ENCODE measurements at regions not wholly inside any gene's neighbourhood (a gene's known extent, or its start where the extent isn't known, plus 50 kb on each side); places are given as distances from the start of the nearest gene placed in this dataset.

DNA sequence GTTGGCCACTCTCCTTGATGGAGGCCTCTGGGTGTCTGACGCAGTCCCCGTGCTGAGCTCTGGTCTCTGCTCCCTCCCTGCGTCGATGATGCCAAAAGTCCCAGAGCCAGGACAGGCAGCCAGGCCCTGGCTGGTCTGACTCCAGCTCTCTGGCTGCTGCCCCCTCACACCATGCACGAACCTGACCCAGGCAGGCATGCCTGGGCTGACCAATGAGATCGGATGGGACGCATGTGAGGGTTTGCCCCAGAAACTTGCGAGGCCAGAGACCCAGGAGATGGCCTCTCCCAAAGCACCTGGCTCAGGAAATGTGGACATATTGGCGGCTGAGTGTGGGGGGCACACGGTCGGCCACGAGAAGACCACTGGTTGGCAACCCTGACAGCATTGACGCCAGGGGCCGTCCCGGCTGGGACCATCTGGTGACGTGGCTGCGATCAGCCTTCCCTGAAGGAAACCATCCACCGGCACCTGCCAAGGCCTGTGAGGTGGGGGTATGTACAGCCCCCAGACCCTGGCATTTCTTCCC is 51.2 kb upstream of the FRMD1 start:
- Histone ChIP-seq H3K36me3 (ENCODE audit: control insufficient read depth, insufficient read depth, low read length) (no peaks in the 10 kb centered on the region), H3K9me3 (no peaks in the 10 kb centered on the region), H3K4me1 (peaks cover 37% of the 10 kb centered on the region), H3K27me3 (replicated peaks; ENCODE audit: control insufficient read depth, insufficient read depth, low read length) (no peaks in the 10 kb centered on the region), H3K4me3 (ENCODE audit: low read depth, low read length) (no peak overlapping the region)
- peaks cover 18% of the 10 kb centered on the region for H3K4me1 Mint-ChIP-seq (ENCODE audit: low read depth, unreplicated experiment)
- intact Hi-C loops (cut with micrococcal nuclease; ENCODE audit: unreplicated experiment) = loop anchor here (2.0 to 5.0 kb wide), 2 partner anchors 41 to 223 kb away; no protein-coding TSS in a partner anchor
- TF ChIP-seq, protein P1, sequence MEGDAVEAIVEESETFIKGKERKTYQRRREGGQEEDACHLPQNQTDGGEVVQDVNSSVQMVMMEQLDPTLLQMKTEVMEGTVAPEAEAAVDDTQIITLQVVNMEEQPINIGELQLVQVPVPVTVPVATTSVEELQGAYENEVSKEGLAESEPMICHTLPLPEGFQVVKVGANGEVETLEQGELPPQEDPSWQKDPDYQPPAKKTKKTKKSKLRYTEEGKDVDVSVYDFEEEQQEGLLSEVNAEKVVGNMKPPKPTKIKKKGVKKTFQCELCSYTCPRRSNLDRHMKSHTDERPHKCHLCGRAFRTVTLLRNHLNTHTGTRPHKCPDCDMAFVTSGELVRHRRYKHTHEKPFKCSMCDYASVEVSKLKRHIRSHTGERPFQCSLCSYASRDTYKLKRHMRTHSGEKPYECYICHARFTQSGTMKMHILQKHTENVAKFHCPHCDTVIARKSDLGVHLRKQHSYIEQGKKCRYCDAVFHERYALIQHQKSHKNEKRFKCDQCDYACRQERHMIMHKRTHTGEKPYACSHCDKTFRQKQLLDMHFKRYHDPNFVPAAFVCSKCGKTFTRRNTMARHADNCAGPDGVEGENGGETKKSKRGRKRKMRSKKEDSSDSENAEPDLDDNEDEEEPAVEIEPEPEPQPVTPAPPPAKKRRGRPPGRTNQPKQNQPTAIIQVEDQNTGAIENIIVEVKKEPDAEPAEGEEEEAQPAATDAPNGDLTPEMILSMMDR (IDR thresholded peaks at IDR 0.05; ENCODE audit: insufficient read depth in 1 of 2, low read depth in 1 of 2, low read length in 1 of 2, severe bottlenecking in 1 of 2, unreplicated experiment in 1 of 2) = no peak
- DNase-seq = no peak
- peak overlapping the region; percentile 75 for H3K27ac Mint-ChIP-seq (ENCODE audit: unreplicated experiment)
- H3K27me3 Mint-ChIP-seq (ENCODE audit: insufficient read depth, unreplicated experiment) = no peaks in the 10 kb centered on the region
- ChIA-PET CTCF (interaction anchor here (3.2 kb wide), 1 partner anchor 69 kb away, joined by 20 read pairs; no protein-coding TSS in a partner anchor), POLR2A (no interaction called here)
- H3K36me3 Mint-ChIP-seq (ENCODE audit: insufficient read depth, unreplicated experiment) = no peaks in the 10 kb centered on the region
- BruUV-seq (replicated peaks) = no TSS peak
- H3K9me3 Mint-ChIP-seq (ENCODE audit: unreplicated experiment) = no peaks in the 10 kb centered on the region
- no peak overlapping the region for H3K4me3 Mint-ChIP-seq (ENCODE audit: unreplicated experiment)

DNA sequence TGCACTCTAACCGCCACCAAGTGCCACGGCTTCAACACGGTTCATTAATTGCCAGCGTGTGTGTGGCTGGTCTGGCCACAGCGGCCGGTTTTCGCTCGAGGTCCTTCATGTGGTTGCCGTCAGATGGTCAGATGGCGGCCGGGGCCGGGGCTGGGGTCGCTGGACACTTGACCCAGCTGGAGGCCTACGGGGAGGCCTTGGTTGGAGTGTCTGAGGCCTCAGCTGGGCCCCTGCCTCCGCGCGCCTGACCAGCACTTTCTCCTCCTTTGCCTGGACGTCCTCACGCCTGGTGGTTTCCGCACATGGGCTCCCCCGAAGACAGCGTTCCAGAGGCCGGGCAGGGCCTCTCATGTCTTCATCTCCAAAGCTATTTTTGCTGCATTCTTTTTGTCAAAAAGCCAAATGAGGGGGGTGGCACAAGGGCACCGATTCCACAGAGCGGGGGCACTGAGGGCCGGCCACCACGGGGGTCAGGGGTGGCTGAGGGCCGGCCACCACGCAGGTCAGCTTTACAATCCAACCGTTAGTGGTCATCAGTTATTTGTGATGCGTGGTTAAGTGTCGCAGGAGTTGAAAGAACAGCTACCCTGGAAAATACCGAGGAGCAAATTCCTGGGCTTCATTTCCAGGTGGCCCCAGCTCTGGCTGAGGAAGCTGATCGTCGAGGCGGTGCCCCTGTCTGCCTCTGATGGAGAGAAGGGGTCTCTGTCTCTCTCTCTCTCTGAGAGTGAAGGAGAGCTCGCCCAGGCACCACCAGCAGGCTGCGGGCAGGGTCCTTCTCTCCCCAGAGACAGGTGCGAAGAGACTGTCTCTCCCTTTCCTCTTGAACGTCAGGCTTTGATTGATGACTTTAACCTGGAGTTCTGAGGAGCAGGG is 50.5 kb upstream of the FRMD1 start:
- no peak for DNase-seq
- peak overlapping the region; percentile 75 for H3K27ac Mint-ChIP-seq (ENCODE audit: unreplicated experiment)
- no peaks in the 10 kb centered on the region for H3K27me3 Mint-ChIP-seq (ENCODE audit: insufficient read depth, unreplicated experiment)
- H3K27me3 ChIP-seq (replicated peaks; ENCODE audit: control insufficient read depth, insufficient read depth, low read length) = no peaks in the 10 kb centered on the region
- intact Hi-C loops (cut with micrococcal nuclease; ENCODE audit: unreplicated experiment) = loop anchor here (2.0 to 5.0 kb wide), 2 partner anchors 41 to 222 kb away; no protein-coding TSS in a partner anchor
- peaks cover 18% of the 10 kb centered on the region for H3K4me1 Mint-ChIP-seq (ENCODE audit: low read depth, unreplicated experiment)
- H3K4me3 ChIP-seq (ENCODE audit: low read depth, low read length) = no peak overlapping the region
- BruUV-seq (replicated peaks) = no TSS peak
- H3K9me3 ChIP-seq = no peaks in the 10 kb centered on the region
- peaks cover 37% of the 10 kb centered on the region for H3K4me1 ChIP-seq
- H3K9me3 Mint-ChIP-seq (ENCODE audit: unreplicated experiment) = no peaks in the 10 kb centered on the region
- no peaks in the 10 kb centered on the region for H3K36me3 Mint-ChIP-seq (ENCODE audit: insufficient read depth, unreplicated experiment)
- ChIA-PET POLR2A (no interaction called here), CTCF (interaction anchor here (0.6 kb wide), 1 partner anchor 223 kb away, joined by 4 read pairs; no protein-coding TSS in a partner anchor)
- H3K4me3 Mint-ChIP-seq (ENCODE audit: unreplicated experiment) = no peak overlapping the region
- no peaks in the 10 kb centered on the region for H3K36me3 ChIP-seq (ENCODE audit: control insufficient read depth, insufficient read depth, low read length)
- TF ChIP-seq, protein P1 (IDR thresholded peaks at IDR 0.05; ENCODE audit: insufficient read depth in 1 of 2, low read depth in 1 of 2, low read length in 1 of 2, severe bottlenecking in 1 of 2, unreplicated experiment in 1 of 2) = no peak

DNA sequence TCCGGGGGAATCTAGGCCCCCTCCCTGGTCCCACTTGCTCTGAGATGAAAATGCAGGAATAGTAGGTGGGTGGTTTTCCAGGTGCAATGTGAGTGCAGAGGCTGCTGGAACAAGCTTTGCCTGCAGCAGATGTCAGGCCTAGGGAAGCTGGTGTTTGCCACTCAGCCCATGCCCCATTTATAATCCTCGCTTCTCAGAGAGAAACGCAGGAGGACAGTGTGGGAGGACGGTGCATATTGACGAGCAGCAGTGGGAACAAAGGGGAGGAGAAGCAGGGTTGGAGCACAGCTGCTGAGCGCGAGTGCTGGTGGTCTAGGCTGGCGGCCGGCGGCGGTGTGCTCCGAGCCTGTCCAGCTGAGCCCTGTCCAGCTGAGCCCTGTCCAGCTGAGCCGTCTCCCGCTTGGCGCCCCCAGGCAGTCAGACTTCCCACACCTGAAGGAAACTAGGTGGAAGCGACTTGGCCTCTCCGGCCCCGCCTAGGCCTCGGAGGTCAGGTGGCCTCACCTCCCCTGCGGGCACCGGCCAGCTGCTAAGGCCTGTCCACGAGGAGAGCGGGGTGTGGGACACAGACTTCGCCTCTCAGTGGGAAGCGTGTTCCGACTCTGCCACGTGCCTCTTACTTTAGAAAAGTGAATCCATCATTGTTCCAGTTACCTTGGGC is 49.7 kb upstream of the FRMD1 start:
- peaks cover 37% of the 10 kb centered on the region for H3K4me1 ChIP-seq
- no peak for DNase-seq
- Mint-ChIP-seq H3K9me3 (ENCODE audit: unreplicated experiment) (no peaks in the 10 kb centered on the region), H3K4me1 (ENCODE audit: low read depth, unreplicated experiment) (peaks cover 18% of the 10 kb centered on the region), H3K27me3 (ENCODE audit: insufficient read depth, unreplicated experiment) (no peaks in the 10 kb centered on the region), H3K4me3 (ENCODE audit: unreplicated experiment) (no peak overlapping the region), H3K27ac (ENCODE audit: unreplicated experiment) (no peak overlapping the region), H3K36me3 (ENCODE audit: insufficient read depth, unreplicated experiment) (no peaks in the 10 kb centered on the region)
- CTCF ChIA-PET = no interaction called here
- TF ChIP-seq, protein P1 (IDR thresholded peaks at IDR 0.05; ENCODE audit: insufficient read depth in 1 of 2, low read depth in 1 of 2, low read length in 1 of 2, severe bottlenecking in 1 of 2, unreplicated experiment in 1 of 2) = no peak
- POLR2A ChIA-PET = no interaction called here
- no peaks in the 10 kb centered on the region for H3K36me3 ChIP-seq (ENCODE audit: control insufficient read depth, insufficient read depth, low read length)
- intact Hi-C loops (cut with micrococcal nuclease; ENCODE audit: unreplicated experiment) = no loop called here
- no TSS peak for BruUV-seq (replicated peaks)
- H3K27me3 ChIP-seq (replicated peaks; ENCODE audit: control insufficient read depth, insufficient read depth, low read length) = no peaks in the 10 kb centered on the region
- no peak overlapping the region for H3K4me3 ChIP-seq (ENCODE audit: low read depth, low read length)
- no peaks in the 10 kb centered on the region for H3K9me3 ChIP-seq

All from Caco-2 (cell line).